ENCODE measurements at regions not wholly inside any gene's neighbourhood (a gene's known extent, or its start where the extent isn't known, plus 50 kb on each side); places are given as distances from the start of the nearest gene placed in this dataset.

- DNase-seq = no peak
Observed at GRCh38 chr3:177579419-177579818, 382.1 kb upstream of the TBL1XR1 start.

GRCh38 chr3:177580437-177580836 lies 383.2 kb upstream of the TBL1XR1 start:
- DNase-seq = no peak

- no peak for DNase-seq
Observed at GRCh38 chr3:177585271-177585670, 388.0 kb upstream of the TBL1XR1 start.

GRCh38 chr3:177589041-177589650 lies 391.9 kb upstream of the TBL1XR1 start:
- DNase-seq = no peak

GRCh38 chr3:177589911-177590381 lies 392.7 kb upstream of the TBL1XR1 start:
- DNase-seq = no peak

- no peak for DNase-seq
Observed at GRCh38 chr3:177590826-177591225, 393.5 kb upstream of the TBL1XR1 start.

- no peak for DNase-seq
Observed at GRCh38 chr3:177591379-177591778, 394.1 kb upstream of the TBL1XR1 start.

GRCh38 chr3:177594096-177594495 lies 396.8 kb upstream of the TBL1XR1 start:
- DNase-seq = no peak

GRCh38 chr3:177595530-177596188 lies 398.4 kb upstream of the TBL1XR1 start:
- DNase-seq = no peak

- DNase-seq = no peak
Observed at GRCh38 chr3:177596248-177596815, 399.1 kb upstream of the TBL1XR1 start.

GRCh38 chr3:177596816-177597271 lies 399.6 kb upstream of the TBL1XR1 start:
- DNase-seq = no peak

- peak; percentile 66 for DNase-seq
Observed at GRCh38 chr3:177597311-177598096, 400.2 kb upstream of the TBL1XR1 start.

GRCh38 chr3:177598097-177598833 lies 401.0 kb upstream of the TBL1XR1 start:
- no peak for DNase-seq

GRCh38 chr3:177599326-177599725 lies 402.0 kb upstream of the TBL1XR1 start:
- no peak for DNase-seq

- DNase-seq = no peak
Observed at GRCh38 chr3:177599837-177600236, 402.6 kb upstream of the TBL1XR1 start.

GRCh38 chr3:177600411-177600810 lies 403.1 kb upstream of the TBL1XR1 start:
- no peak for DNase-seq

GRCh38 chr3:177601152-177601551 lies 403.9 kb upstream of the TBL1XR1 start:
- DNase-seq = no peak

- DNase-seq = no peak
Observed at GRCh38 chr3:177602601-177603147, 405.4 kb upstream of the TBL1XR1 start.

- no peak for DNase-seq
Observed at GRCh38 chr3:177603148-177603603, 405.9 kb upstream of the TBL1XR1 start.

- no peak for DNase-seq
Observed at GRCh38 chr3:177604181-177604580, 406.9 kb upstream of the TBL1XR1 start.

GRCh38 chr3:177606891-177607290 lies 409.6 kb upstream of the TBL1XR1 start:
- DNase-seq = no peak

- DNase-seq = no peak
Observed at GRCh38 chr3:177607589-177607988, 410.3 kb upstream of the TBL1XR1 start.
